HT-29 (cell line): ENCODE measurements at regions not wholly inside any gene's neighbourhood (a gene's known extent, or its start where the extent isn't known, plus 50 kb on each side); places are given as distances from the start of the nearest gene placed in this dataset.

ENCODE experiments used
- DNase-seq: peaks from one replicate; pipeline ENCODE4 v3.0.0-alpha.2; 2015; ENCODE audit warnings: low spot score

- DNase-seq, result peak; percentile 92
Observed at GRCh38 chr11:76721755-76722677, 51.5 kb upstream of the LRRC32 start.

- no peak for DNase-seq
Observed at GRCh38 chr11:76723142-76723541, 52.6 kb upstream of the LRRC32 start.

GRCh38 chr11:76723548-76723947 is 53.0 kb upstream of the LRRC32 start:
- no peak for DNase-seq

- no peak for DNase-seq
Observed at GRCh38 chr11:76724171-76724768, 53.7 kb upstream of the LRRC32 start.

GRCh38 chr11:76728227-76728626 is 54.9 kb upstream of the TSKU start:
- no peak for DNase-seq

- no peak for DNase-seq
Observed at GRCh38 chr11:76728778-76729177, 54.4 kb upstream of the TSKU start.

GRCh38 chr11:76729214-76729613 is 53.9 kb upstream of the TSKU start:
- DNase-seq, result no peak

- DNase-seq, result no peak
Observed at GRCh38 chr11:76730887-76731565, 52.1 kb upstream of the TSKU start.

GRCh38 chr11:76732643-76733042 is 50.5 kb upstream of the TSKU start:
- DNase-seq, result no peak
